Ascending aorta (tissue), 2 donors: ENCODE measurements at regions not wholly inside any gene's neighbourhood (a gene's known extent, or its start where the extent isn't known, plus 50 kb on each side); places are given as distances from the start of the nearest gene placed in this dataset.

Experiments
- DNase-seq, 2 donors: peaks; one replicate each; pipeline ENCODE4 v3.0.0-alpha.2; 2019; ENCODE audit warnings: low spot score in 2 of 2
- H3K27ac ChIP-seq, 2 donors: fragments of 200-600 bp; sonication (generic); one replicate each; pipeline ENCODE4 v1.5.1; 2016 to 2017; ENCODE audit warnings: mild to moderate bottlenecking in 1 of 2
- H3K27me3 ChIP-seq: fragments of 200-600 bp; sonication (generic); one replicate; pipeline ENCODE4 v1.5.1; 2017
- H3K36me3 ChIP-seq, 2 donors: fragments of 200-600 bp; sonication (generic); one replicate each; pipeline ENCODE4 v1.5.1; 2016
- H3K4me1 ChIP-seq, 2 donors: fragments of 200-600 bp; sonication (generic); one replicate each; pipeline ENCODE4 v1.5.1; 2016 to 2017; ENCODE audit warnings: mild to moderate bottlenecking in 1 of 2
- H3K4me3 ChIP-seq, 2 donors: fragments of 200-600 bp; sonication (generic); one replicate each; pipeline ENCODE4 v1.5.1; 2016 to 2017; ENCODE audit warnings: mild to moderate bottlenecking in 1 of 2
- H3K9me3 ChIP-seq, 2 donors: fragments of 200-600 bp; sonication (generic); one replicate each; pipeline ENCODE4 v1.5.1; 2016
- intact Hi-C: fragments of 100-400 bp; cut with DNase I; formaldehyde crosslinking; loops from one replicate; pipeline ENCODE4 v1.15.1; 2023
- TF ChIP-seq, protein P1 (sequence below), 3 experiments: fragments of 200-600 bp in 2 of 3; fragments of 450-650 bp in 1 of 3; sonication (generic) in 2 of 3; IDR thresholded peaks; one replicate each; pipeline ENCODE4 v1.5.1; 2016 to 2019; ENCODE audit warnings: antibody characterized with exemption in 3 of 3, mild to moderate bottlenecking in 1 of 3, moderate library complexity in 1 of 3

DNA sequence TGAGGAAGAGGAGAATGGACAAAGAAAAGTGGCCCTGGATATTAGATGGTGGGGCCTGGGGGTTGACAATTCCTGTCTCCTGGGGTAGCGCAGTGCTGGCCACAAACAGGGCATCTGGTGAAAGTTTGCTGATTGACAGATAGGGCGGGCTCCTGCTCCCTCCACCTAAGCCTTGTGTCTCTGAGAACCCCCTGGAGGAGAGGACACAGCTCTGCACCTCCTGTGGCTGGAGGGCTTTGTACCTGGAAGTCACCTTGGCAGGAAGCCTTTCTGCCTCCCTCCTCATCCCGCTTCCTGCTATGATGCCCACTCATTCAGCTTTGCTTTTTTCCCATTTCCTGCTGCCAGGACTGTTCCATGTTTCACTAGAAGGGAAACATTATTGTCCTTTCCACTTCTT, 72.4 kb downstream of the RHOB start:
- Histone ChIP-seq H3K4me3 (no peak overlapping the region), H3K4me1 (peaks cover 3 to 6% of the 10 kb centered on the region in 2 donors), H3K27me3 (no peaks in the 10 kb centered on the region), H3K27ac (no peak overlapping the region), H3K36me3 (no peaks in the 10 kb centered on the region), H3K9me3 (no peaks in the 10 kb centered on the region)
- no peak for DNase-seq
- TF ChIP-seq, protein P1, sequence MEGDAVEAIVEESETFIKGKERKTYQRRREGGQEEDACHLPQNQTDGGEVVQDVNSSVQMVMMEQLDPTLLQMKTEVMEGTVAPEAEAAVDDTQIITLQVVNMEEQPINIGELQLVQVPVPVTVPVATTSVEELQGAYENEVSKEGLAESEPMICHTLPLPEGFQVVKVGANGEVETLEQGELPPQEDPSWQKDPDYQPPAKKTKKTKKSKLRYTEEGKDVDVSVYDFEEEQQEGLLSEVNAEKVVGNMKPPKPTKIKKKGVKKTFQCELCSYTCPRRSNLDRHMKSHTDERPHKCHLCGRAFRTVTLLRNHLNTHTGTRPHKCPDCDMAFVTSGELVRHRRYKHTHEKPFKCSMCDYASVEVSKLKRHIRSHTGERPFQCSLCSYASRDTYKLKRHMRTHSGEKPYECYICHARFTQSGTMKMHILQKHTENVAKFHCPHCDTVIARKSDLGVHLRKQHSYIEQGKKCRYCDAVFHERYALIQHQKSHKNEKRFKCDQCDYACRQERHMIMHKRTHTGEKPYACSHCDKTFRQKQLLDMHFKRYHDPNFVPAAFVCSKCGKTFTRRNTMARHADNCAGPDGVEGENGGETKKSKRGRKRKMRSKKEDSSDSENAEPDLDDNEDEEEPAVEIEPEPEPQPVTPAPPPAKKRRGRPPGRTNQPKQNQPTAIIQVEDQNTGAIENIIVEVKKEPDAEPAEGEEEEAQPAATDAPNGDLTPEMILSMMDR (IDR thresholded peaks at IDR 0.05) = no peak
- intact Hi-C loops = loop anchor here (10.0 kb wide), 1 partner anchor 65 kb away; no protein-coding TSS in a partner anchor

DNA sequence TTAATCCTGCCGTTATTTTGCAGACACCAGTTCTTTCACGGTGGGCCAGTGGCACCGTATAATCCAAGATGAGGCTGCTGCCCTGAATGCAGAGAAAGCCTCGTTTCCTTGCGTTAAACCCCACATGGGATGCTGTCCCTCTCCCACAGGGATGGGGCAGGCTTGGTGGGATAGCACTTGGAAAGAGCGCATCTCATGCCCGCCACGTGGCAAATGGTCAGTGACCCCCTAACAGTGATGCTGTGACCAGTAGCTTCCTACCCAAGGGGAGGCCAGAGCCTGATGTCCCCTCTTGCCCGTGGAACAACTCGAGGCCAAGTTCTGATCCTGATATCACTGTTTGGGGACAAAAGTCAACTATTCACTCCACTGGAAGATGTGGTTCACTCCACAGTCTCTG, 73.3 kb downstream of the RHOB start:
- peaks cover 6 to 8% of the 10 kb centered on the region in 2 donors for H3K4me1 ChIP-seq
- TF ChIP-seq, protein P1 (IDR thresholded peaks at IDR 0.05) = no peak
- H3K27ac ChIP-seq = no peak overlapping the region
- no peak for DNase-seq
- no peaks in the 10 kb centered on the region for H3K36me3 ChIP-seq
- intact Hi-C loops = no loop called here
- H3K9me3 ChIP-seq = no peaks in the 10 kb centered on the region
- no peaks in the 10 kb centered on the region for H3K27me3 ChIP-seq
- H3K4me3 ChIP-seq = no peak overlapping the region

DNA sequence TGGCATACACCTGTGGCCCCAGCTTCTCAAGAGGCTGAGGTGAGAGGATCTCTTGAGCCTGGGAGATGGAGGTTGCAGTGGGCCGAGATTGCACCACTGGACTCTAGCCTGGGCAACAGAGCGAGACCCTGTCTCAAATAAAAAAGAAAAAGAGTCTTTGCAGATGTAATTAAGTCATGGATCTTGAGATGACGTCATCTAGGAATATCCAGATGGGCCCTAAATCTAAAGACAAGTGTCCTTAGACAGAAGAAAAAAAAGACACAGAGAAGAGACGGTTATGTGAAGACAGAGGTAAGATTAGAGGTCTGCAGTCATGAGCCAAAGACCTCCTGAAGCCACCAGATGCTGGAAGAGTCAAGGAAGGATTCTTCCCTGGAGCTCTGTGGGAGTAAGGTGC, 74.3 kb downstream of the RHOB start:
- Histone ChIP-seq H3K4me1 (peaks cover 0 to 11% of the 10 kb centered on the region in 2 donors), H3K27me3 (no peaks in the 10 kb centered on the region), H3K36me3 (no peaks in the 10 kb centered on the region), H3K4me3 (no peak overlapping the region), H3K9me3 (no peaks in the 10 kb centered on the region), H3K27ac (no peak overlapping the region)
- intact Hi-C loops = no loop called here
- no peak for DNase-seq
- TF ChIP-seq, protein P1 (IDR thresholded peaks at IDR 0.05) = no peak

DNA sequence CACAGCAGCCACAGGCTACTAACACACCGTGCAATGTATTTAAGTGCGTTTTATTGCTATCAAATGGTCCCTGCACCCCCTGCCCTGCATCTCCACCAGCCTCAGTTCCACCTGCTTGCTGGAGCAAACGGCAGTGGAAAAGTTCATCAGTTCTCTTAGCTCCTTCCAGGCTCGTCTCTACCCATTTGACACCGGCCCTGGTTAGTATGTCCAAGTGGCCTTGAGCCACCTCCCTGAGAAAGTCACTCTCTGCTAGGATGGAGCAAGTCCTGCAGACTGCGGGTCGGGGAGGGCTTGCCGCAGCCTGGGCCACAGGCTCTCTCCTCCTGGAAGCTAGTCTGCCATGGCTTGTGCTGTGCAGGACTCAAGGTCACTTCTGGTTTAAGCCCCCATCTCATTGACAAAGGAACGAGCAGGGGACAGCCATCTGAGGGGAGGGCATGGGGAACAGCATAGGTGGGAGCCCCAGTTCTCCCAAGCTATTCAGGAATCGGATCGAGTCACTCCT, 74.9 kb downstream of the RHOB start:
- Histone ChIP-seq H3K27me3 (no peaks in the 10 kb centered on the region), H3K4me1 (peaks cover 0 to 11% of the 10 kb centered on the region in 2 donors), H3K9me3 (no peaks in the 10 kb centered on the region), H3K36me3 (no peaks in the 10 kb centered on the region), H3K4me3 (no peak overlapping the region), H3K27ac (no peak overlapping the region)
- TF ChIP-seq, protein P1 (IDR thresholded peaks at IDR 0.05) = no peak
- intact Hi-C loops = no loop called here
- no peak for DNase-seq

DNA sequence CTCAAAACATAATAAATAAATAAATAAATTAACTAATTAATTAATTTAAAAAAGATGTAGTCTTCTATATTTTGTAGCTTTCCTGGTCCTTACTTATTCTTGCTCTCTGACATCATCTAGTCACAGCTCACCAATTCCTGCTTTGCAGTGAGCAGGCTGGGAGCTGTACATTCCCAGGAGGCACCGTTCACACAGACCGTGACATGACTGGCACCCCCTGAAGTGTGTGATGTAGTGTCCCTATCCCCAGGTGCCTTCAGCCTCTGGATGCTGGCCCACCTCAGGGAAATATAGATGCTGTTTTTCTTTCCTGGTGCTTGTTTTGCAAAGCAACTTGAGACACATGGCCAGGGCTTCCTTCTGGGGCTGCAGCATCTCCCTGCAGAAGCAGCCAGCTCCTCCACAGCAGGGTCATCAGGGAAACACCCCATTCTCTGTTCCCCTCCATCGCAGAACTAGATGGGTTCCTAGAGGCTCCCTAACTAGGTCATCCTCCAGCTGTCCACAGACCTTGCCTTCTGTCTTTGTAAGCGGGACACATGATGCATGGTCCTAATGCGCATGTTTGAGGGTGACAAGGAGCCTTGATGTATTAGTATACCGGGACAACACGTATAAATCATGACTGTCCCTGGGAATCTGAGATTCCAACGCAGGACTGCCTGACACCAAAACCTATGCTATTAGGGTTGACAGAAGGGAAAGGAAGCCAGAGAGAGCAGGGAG, 76.4 kb downstream of the RHOB start:
- Histone ChIP-seq H3K9me3 (no peaks in the 10 kb centered on the region), H3K4me3 (no peak overlapping the region), H3K27ac (no peak overlapping the region), H3K36me3 (no peaks in the 10 kb centered on the region), H3K27me3 (no peaks in the 10 kb centered on the region), H3K4me1 (peaks cover 0 to 9% of the 10 kb centered on the region in 2 donors)
- TF ChIP-seq, protein P1 (IDR thresholded peaks at IDR 0.05) = no peak
- intact Hi-C loops = no loop called here
- DNase-seq = no peak
